ENCODE measurements at regions not wholly inside any gene's neighbourhood (a gene's known extent, or its start where the extent isn't known, plus 50 kb on each side); places are given as distances from the start of the nearest gene placed in this dataset.
A peak's percentile ranks its signal among the peaks of the same experiment; 100 is the strongest.

DNA sequence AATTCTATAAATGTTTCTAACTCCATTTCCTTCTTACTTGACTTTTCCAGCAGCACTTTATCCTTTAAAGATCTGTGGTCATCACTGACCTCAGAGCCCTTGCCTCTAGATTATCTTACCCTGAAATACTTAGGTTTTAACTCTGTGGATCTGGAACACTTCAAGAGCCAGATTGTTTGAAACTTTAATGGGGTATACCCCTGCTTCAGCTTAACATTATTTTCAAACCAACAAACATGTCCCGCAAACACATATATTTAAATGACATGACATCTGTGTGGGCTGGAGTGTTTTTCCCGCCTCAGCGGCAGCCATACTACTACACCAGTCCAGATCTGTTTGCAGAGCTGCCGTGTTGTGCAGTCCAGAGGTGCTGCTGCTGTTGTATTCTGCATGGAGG lies 252.0 kb upstream of the TPM1 start:
- no peak for DNase-seq
- intact Hi-C loops (cut with micrococcal nuclease): no loop called here
- H3K9me3 ChIP-seq (ENCODE audit: control insufficient read depth in 2 of 3, low read length in 3 of 3): no peaks in the 10 kb centered on the region
- ChIA-PET CTCF (no interaction called here), POLR2A (no interaction called here)
- no peak overlapping the region for H3K27ac ChIP-seq (ENCODE audit: low read depth, low read length)
- no peaks in the 10 kb centered on the region for H3K36me3 Mint-ChIP-seq
- H3K27me3 Mint-ChIP-seq: peaks cover 0 to 7% (median 0%) of the 10 kb centered on the region in 5 donors
- H3K9me3 Mint-ChIP-seq: no peaks in the 10 kb centered on the region
- no peak overlapping the region for H3K4me3 Mint-ChIP-seq
- no peaks in the 10 kb centered on the region for H3K4me1 ChIP-seq (ENCODE audit: control insufficient read depth in 2 of 2, insufficient read depth in 2 of 2, low read length in 2 of 2)
- H3K4me3 ChIP-seq (ENCODE audit: low read length): no peak overlapping the region
- H3K4me1 Mint-ChIP-seq: no peaks in the 10 kb centered on the region
- peaks cover 0 to 3% of the 10 kb centered on the region in 2 donors for H3K27me3 ChIP-seq (ENCODE audit: control insufficient read depth in 2 of 2, insufficient read depth in 2 of 2, low read length in 2 of 2)
- H3K27ac Mint-ChIP-seq: no peak overlapping the region
- H3K36me3 ChIP-seq (ENCODE audit: control insufficient read depth in 2 of 3, insufficient read depth in 3 of 3, low read length in 3 of 3): no peaks in the 10 kb centered on the region
- ATAC-seq: no peak

DNA sequence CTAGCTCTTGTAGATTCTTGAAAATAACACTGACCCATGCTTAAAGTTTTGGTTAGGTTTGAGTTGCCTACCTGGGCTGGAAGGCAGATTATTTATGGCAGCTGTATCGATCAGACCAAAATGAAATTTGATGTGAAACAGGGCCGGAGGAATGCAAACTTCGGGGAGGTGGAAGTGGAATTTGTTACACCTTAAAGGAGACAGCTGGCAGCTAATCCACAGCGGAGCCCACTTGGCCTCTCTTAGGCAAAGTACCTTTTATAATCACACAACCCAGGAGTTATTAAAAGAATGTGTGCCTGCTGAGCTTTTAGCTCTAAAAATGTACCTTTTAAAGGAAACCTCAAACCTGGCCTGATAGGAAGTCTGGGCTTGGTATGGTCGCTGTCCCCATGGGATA lies 250.9 kb upstream of the TPM1 start:
- H3K4me3 ChIP-seq (ENCODE audit: low read length): no peak overlapping the region
- H3K27ac ChIP-seq (ENCODE audit: low read depth, low read length): no peak overlapping the region
- ATAC-seq (no peak), DNase-seq (no peak)
- no peak overlapping the region for H3K4me3 Mint-ChIP-seq
- POLR2A ChIA-PET: no interaction called here
- peaks cover 0 to 3% of the 10 kb centered on the region in 2 donors for H3K27me3 ChIP-seq (ENCODE audit: control insufficient read depth in 2 of 2, insufficient read depth in 2 of 2, low read length in 2 of 2)
- no peaks in the 10 kb centered on the region for H3K9me3 ChIP-seq (ENCODE audit: control insufficient read depth in 2 of 3, low read length in 3 of 3)
- intact Hi-C loops (cut with micrococcal nuclease): no loop called here
- no peaks in the 10 kb centered on the region for H3K36me3 Mint-ChIP-seq
- no peaks in the 10 kb centered on the region for H3K36me3 ChIP-seq (ENCODE audit: control insufficient read depth in 2 of 3, insufficient read depth in 3 of 3, low read length in 3 of 3)
- H3K27me3 Mint-ChIP-seq: peaks cover 0 to 7% (median 0%) of the 10 kb centered on the region in 5 donors
- no peaks in the 10 kb centered on the region for H3K4me1 ChIP-seq (ENCODE audit: control insufficient read depth in 2 of 2, insufficient read depth in 2 of 2, low read length in 2 of 2)
- no peaks in the 10 kb centered on the region for H3K9me3 Mint-ChIP-seq
- H3K4me1 Mint-ChIP-seq: no peaks in the 10 kb centered on the region
- CTCF ChIA-PET: no interaction called here
- no peak overlapping the region for H3K27ac Mint-ChIP-seq

DNA sequence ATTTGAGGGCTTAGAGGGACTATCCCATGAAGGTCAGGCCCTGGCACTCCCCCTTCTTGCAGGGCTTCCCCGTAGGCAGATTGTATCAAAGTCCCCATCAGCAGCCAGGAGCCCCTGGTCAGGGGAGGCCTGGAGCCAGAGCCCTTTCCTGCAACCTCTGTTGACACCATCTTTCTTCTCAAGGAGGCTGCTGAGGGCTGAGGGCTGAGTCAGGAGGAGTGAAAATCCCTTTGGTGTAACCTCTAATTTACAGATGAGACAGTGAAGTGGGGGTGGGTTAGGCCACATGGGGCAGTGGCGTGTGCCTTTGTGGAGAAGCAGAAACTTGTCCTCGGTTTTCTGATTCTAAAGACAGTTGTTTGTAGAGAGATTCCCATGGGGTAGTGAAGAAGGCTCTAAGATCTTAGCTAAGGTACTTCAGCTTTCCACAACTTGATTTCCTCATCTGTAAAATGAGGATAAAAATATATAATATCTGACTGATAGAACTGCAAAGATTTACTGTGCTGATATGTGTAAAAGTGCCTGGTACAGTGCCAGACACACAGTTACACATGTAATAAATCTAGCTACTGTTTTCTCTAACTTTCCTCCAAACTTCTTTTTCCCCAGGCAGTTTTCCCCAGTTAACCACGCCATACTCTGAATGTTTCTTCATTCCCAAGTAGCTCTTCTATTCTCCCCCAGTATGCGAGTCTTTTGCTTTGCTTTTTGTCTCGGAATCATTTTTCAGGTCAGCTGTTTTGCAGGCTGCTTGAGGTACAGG lies 249.4 kb upstream of the TPM1 start:
- ChIA-PET CTCF (no interaction called here), POLR2A (no interaction called here)
- Histone ChIP-seq H3K4me3 (ENCODE audit: low read length) (no peak overlapping the region), H3K4me1 (ENCODE audit: control insufficient read depth in 2 of 2, insufficient read depth in 2 of 2, low read length in 2 of 2) (no peaks in the 10 kb centered on the region), H3K9me3 (ENCODE audit: control insufficient read depth in 2 of 3, low read length in 3 of 3) (no peaks in the 10 kb centered on the region), H3K27ac (ENCODE audit: low read depth, low read length) (no peak overlapping the region), H3K36me3 (ENCODE audit: control insufficient read depth in 2 of 3, insufficient read depth in 3 of 3, low read length in 3 of 3) (no peaks in the 10 kb centered on the region), H3K27me3 (ENCODE audit: control insufficient read depth in 2 of 2, insufficient read depth in 2 of 2, low read length in 2 of 2) (peaks cover 0 to 3% of the 10 kb centered on the region in 2 donors)
- intact Hi-C loops (cut with micrococcal nuclease): no loop called here
- Mint-ChIP-seq H3K27ac (no peak overlapping the region), H3K4me3 (no peak overlapping the region), H3K27me3 (peaks cover 0 to 7% (median 0%) of the 10 kb centered on the region in 5 donors), H3K4me1 (peaks cover 0 to 2% (median 0%) of the 10 kb centered on the region in 7 donors), H3K36me3 (no peaks in the 10 kb centered on the region), H3K9me3 (no peaks in the 10 kb centered on the region)
- ATAC-seq: no peak
- no peak for DNase-seq

DNA sequence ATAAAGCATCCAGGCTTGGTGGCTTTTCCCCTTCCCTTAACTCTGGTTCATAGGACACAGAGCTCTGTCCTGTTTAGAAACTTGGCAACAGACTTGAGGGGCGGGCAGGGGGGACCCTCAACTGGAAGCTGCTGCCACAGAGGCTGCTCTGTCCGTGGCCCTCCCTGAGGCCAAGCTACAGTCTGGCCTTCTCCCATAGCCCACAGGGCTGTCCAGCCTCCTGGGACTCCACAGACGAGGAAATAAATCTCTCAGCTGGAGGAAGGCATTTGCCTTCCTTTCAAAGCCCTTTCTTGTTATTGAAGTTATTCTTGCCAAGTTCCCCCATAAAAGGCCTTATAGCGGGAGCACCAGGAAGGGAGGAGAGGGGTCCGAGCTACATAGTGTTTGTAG lies 248.8 kb upstream of the TPM1 start:
- Mint-ChIP-seq H3K4me3 (no peak overlapping the region), H3K36me3 (no peaks in the 10 kb centered on the region), H3K27me3 (peaks cover 0 to 7% (median 0%) of the 10 kb centered on the region in 5 donors), H3K27ac (no peak overlapping the region), H3K4me1 (peaks cover 0 to 2% (median 0%) of the 10 kb centered on the region in 7 donors), H3K9me3 (no peaks in the 10 kb centered on the region)
- no peak overlapping the region for H3K27ac ChIP-seq (ENCODE audit: low read depth, low read length)
- peaks cover 0 to 3% of the 10 kb centered on the region in 2 donors for H3K27me3 ChIP-seq (ENCODE audit: control insufficient read depth in 2 of 2, insufficient read depth in 2 of 2, low read length in 2 of 2)
- intact Hi-C loops (cut with micrococcal nuclease): no loop called here
- POLR2A ChIA-PET: no interaction called here
- no peaks in the 10 kb centered on the region for H3K9me3 ChIP-seq (ENCODE audit: control insufficient read depth in 2 of 3, low read length in 3 of 3)
- H3K4me3 ChIP-seq (ENCODE audit: low read length): no peak overlapping the region
- H3K36me3 ChIP-seq (ENCODE audit: control insufficient read depth in 2 of 3, insufficient read depth in 3 of 3, low read length in 3 of 3): no peaks in the 10 kb centered on the region
- DNase-seq: no peak
- no peak for ATAC-seq
- CTCF ChIA-PET: no interaction called here
- no peaks in the 10 kb centered on the region for H3K4me1 ChIP-seq (ENCODE audit: control insufficient read depth in 2 of 2, insufficient read depth in 2 of 2, low read length in 2 of 2)

- Histone ChIP-seq H3K4me1 (ENCODE audit: control insufficient read depth in 2 of 2, insufficient read depth in 2 of 2, low read length in 2 of 2) (no peaks in the 10 kb centered on the region), H3K36me3 (ENCODE audit: control insufficient read depth in 2 of 3, insufficient read depth in 3 of 3, low read length in 3 of 3) (no peaks in the 10 kb centered on the region), H3K4me3 (ENCODE audit: low read length) (no peak overlapping the region), H3K27me3 (ENCODE audit: control insufficient read depth in 2 of 2, insufficient read depth in 2 of 2, low read length in 2 of 2) (peaks cover 0 to 3% of the 10 kb centered on the region in 2 donors), H3K9me3 (ENCODE audit: control insufficient read depth in 2 of 3, low read length in 3 of 3) (no peaks in the 10 kb centered on the region), H3K27ac (ENCODE audit: low read depth, low read length) (no peak overlapping the region)
- DNase-seq (no peak), ATAC-seq (no peak)
- no peaks in the 10 kb centered on the region for H3K9me3 Mint-ChIP-seq
- peaks cover 0 to 7% (median 0%) of the 10 kb centered on the region in 5 donors for H3K27me3 Mint-ChIP-seq
- ChIA-PET POLR2A (no interaction called here), CTCF (no interaction called here)
- H3K4me1 Mint-ChIP-seq: peaks cover 0 to 2% (median 0%) of the 10 kb centered on the region in 7 donors
- H3K27ac Mint-ChIP-seq: peak overlapping the region in 1 of 9 donors; percentile 72
- H3K36me3 Mint-ChIP-seq: no peaks in the 10 kb centered on the region
- intact Hi-C loops (cut with micrococcal nuclease): no loop called here
- H3K4me3 Mint-ChIP-seq: no peak overlapping the region
Observed at GRCh38 chr15:62795171-62795570, 247.4 kb upstream of the TPM1 start.

- POLR2A ChIA-PET: no interaction called here
- H3K36me3 Mint-ChIP-seq: no peaks in the 10 kb centered on the region
- no peak overlapping the region for H3K27ac Mint-ChIP-seq
- Histone ChIP-seq H3K27me3 (ENCODE audit: control insufficient read depth in 2 of 2, insufficient read depth in 2 of 2, low read length in 2 of 2) (peaks cover 0 to 3% of the 10 kb centered on the region in 2 donors), H3K9me3 (ENCODE audit: control insufficient read depth in 2 of 3, low read length in 3 of 3) (no peaks in the 10 kb centered on the region), H3K36me3 (ENCODE audit: control insufficient read depth in 2 of 3, insufficient read depth in 3 of 3, low read length in 3 of 3) (no peaks in the 10 kb centered on the region), H3K4me3 (ENCODE audit: low read length) (no peak overlapping the region), H3K4me1 (ENCODE audit: control insufficient read depth in 2 of 2, insufficient read depth in 2 of 2, low read length in 2 of 2) (no peaks in the 10 kb centered on the region), H3K27ac (ENCODE audit: low read depth, low read length) (no peak overlapping the region)
- no peak for DNase-seq
- no peak overlapping the region for H3K4me3 Mint-ChIP-seq
- no peaks in the 10 kb centered on the region for H3K9me3 Mint-ChIP-seq
- no peak for ATAC-seq
- H3K4me1 Mint-ChIP-seq: peaks cover 0 to 2% (median 0%) of the 10 kb centered on the region in 7 donors
- CTCF ChIA-PET: no interaction called here
- intact Hi-C loops (cut with micrococcal nuclease): no loop called here
- H3K27me3 Mint-ChIP-seq: peaks cover 0 to 7% (median 0%) of the 10 kb centered on the region in 5 donors
Observed at GRCh38 chr15:62795700-62796695, 246.5 kb upstream of the TPM1 start.

Data from naive thymus-derived CD4-positive, alpha-beta T cell (primary cell).